HEK293 (cell line): ENCODE measurements at regions not wholly inside any gene's neighbourhood (a gene's known extent, or its start where the extent isn't known, plus 50 kb on each side); places are given as distances from the start of the nearest gene placed in this dataset.

ENCODE experiments used
- CTCF ChIA-PET: fragments of 350-600 bp; formaldehyde crosslinking; extraction: SDS; loops from one replicate; lab custom pipeline; 2021; ENCODE audit warnings: antibody characterized with exemption; lab: Yijun Ruan, JAX
- POLR2A ChIA-PET: fragments of 300-600 bp; formaldehyde crosslinking; extraction: SDS; loops from one replicate; lab custom pipeline; 2020; ENCODE audit warnings: antibody characterized with exemption, inconsistent platforms; lab: Yijun Ruan, JAX
- H3K27ac ChIP-seq: fragments of 200-500 bp; sonication (Bioruptor generic); 2 replicates; pipeline ENCODE4 v1.5.1; 2014; ENCODE audit warnings: low read depth, low read length, control low read depth, inconsistent platforms; ENCODE audit errors: extremely low read depth
- H3K36me3 ChIP-seq, 2 experiments: fragments of 200-500 bp in 1 of 2; sonication (Bioruptor generic) in 1 of 2; 1 replicate in 1 of 2; 2 replicates in 1 of 2; pipeline ENCODE4 v1.5.1; 2014 to 2017; ENCODE audit warnings: inconsistent platforms in 2 of 2, low read length in 2 of 2; ENCODE audit not compliant: control insufficient read depth in 2 of 2, insufficient read depth in 1 of 2
- H3K4me1 ChIP-seq: fragments of 200-500 bp; sonication (Bioruptor generic); 2 replicates; pipeline ENCODE4 v1.5.1; 2014; ENCODE audit warnings: mild to moderate bottlenecking, low read length, inconsistent platforms; ENCODE audit not compliant: control insufficient read depth, insufficient read depth
- H3K4me3 ChIP-seq: 2 replicates; pipeline ENCODE4 v1.5.1; 2011; ENCODE audit warnings: low read depth, mild to moderate bottlenecking, control low read depth, low read length, moderate library complexity
- H3K9me3 ChIP-seq: fragments of 200-500 bp; sonication (Bioruptor generic); 2 replicates; pipeline ENCODE4 v1.5.1; 2014; ENCODE audit warnings: low read depth, low read length, inconsistent platforms; ENCODE audit not compliant: control insufficient read depth, insufficient read depth
- EGR2 ChIP-seq: fragments of 450-650 bp; formaldehyde crosslinking; IDR thresholded peaks from 2 replicates; pipeline ENCODE4 v1.5.1; 2016; ENCODE audit warnings: low read depth, missing biosample characterization, missing genetic modification characterization
- GLI2 ChIP-seq: fragments of 450-650 bp; formaldehyde crosslinking; IDR thresholded peaks from 2 replicates; pipeline ENCODE4; 2017; ENCODE audit warnings: missing biosample characterization, missing genetic modification characterization, low read depth, borderline replicate concordance
- HOXA7 ChIP-seq: sonication (generic); formaldehyde crosslinking; IDR thresholded peaks from 2 replicates; pipeline ENCODE4 v1.8.1; 2022; ENCODE audit warnings: missing genetic modification reagents, borderline replicate concordance
- MEIS1 ChIP-seq: sonication (generic); formaldehyde crosslinking; IDR thresholded peaks from 2 replicates; pipeline ENCODE4 v1.8.1; 2022; ENCODE audit warnings: missing genetic modification reagents, mild to moderate bottlenecking, borderline replicate concordance
- PATZ1 ChIP-seq: fragments of 450-650 bp; formaldehyde crosslinking; IDR thresholded peaks from 2 replicates; pipeline ENCODE4 v1.5.1; 2016; ENCODE audit warnings: missing biosample characterization, missing genetic modification characterization
- PRDM6 ChIP-seq: fragments of 450-650 bp; formaldehyde crosslinking; IDR thresholded peaks from 2 replicates; pipeline ENCODE4 v1.5.1; 2017; ENCODE audit warnings: missing biosample characterization, missing genetic modification characterization
- TRIM28 ChIP-seq: IDR thresholded peaks from 2 replicates; pipeline ENCODE4 v1.6.1; 2011; ENCODE audit warnings: low read length, control low read depth, borderline replicate concordance
- YY2 ChIP-seq: fragments of 450-650 bp; formaldehyde crosslinking; IDR thresholded peaks from 2 replicates; pipeline ENCODE4 v1.5.1; 2016; ENCODE audit warnings: missing biosample characterization, missing genetic modification characterization
- ZBTB26 ChIP-seq: fragments of 450-650 bp; formaldehyde crosslinking; optimal IDR thresholded peaks from 2 replicates; pipeline ENCODE3; 2016; ENCODE audit warnings: missing biosample characterization, mild to moderate bottlenecking, missing genetic modification characterization
- ZNF140 ChIP-seq: fragments of 450-650 bp; formaldehyde crosslinking; IDR thresholded peaks from 2 replicates; pipeline ENCODE4 v1.5.1; 2016; ENCODE audit warnings: missing biosample characterization, missing genetic modification characterization
- ZNF19 ChIP-seq: fragments of 450-650 bp; formaldehyde crosslinking; IDR thresholded peaks from 2 replicates; pipeline ENCODE4; 2016; ENCODE audit warnings: missing biosample characterization, missing genetic modification characterization, low read depth
- ZNF292 ChIP-seq: fragments of 450-650 bp; formaldehyde crosslinking; IDR thresholded peaks from 2 replicates; pipeline ENCODE4 v1.5.1; 2016; ENCODE audit warnings: low read depth, missing biosample characterization, missing genetic modification characterization, borderline replicate concordance
- ZNF324 ChIP-seq: fragments of 450-650 bp; formaldehyde crosslinking; IDR thresholded peaks from 2 replicates; pipeline ENCODE4 v1.5.1; 2016; ENCODE audit warnings: missing biosample characterization, missing genetic modification characterization
- ZNF362 ChIP-seq: fragments of 450-650 bp; formaldehyde crosslinking; IDR thresholded peaks from 2 replicates; pipeline ENCODE4 v1.5.1; 2016; ENCODE audit warnings: missing biosample characterization, missing genetic modification characterization
- ZNF510 ChIP-seq: fragments of 450-650 bp; formaldehyde crosslinking; IDR thresholded peaks from 2 replicates; pipeline ENCODE4 v1.5.1; 2018; ENCODE audit warnings: mild to moderate bottlenecking, missing genetic modification characterization, missing biosample characterization; ENCODE audit not compliant: insufficient replicate concordance
- ZNF600 ChIP-seq: fragments of 450-650 bp; formaldehyde crosslinking; IDR thresholded peaks from 2 replicates; pipeline ENCODE4 v1.5.1; 2016; ENCODE audit warnings: missing biosample characterization, missing genetic modification characterization
- ZNF623 ChIP-seq: fragments of 450-650 bp; formaldehyde crosslinking; IDR thresholded peaks from 2 replicates; pipeline ENCODE4 v1.5.1; 2016; ENCODE audit warnings: missing biosample characterization, missing genetic modification characterization
- ZNF626 ChIP-seq: fragments of 450-650 bp; sonication (Bioruptor Pico); formaldehyde crosslinking; IDR thresholded peaks from 2 replicates; pipeline ENCODE4 v1.5.1; 2018; ENCODE audit warnings: missing biosample characterization, missing genetic modification characterization, inconsistent platforms
- ZNF658 ChIP-seq: fragments of 450-650 bp; formaldehyde crosslinking; IDR thresholded peaks from 2 replicates; pipeline ENCODE4; 2016; ENCODE audit warnings: missing biosample characterization, missing genetic modification characterization
- ZNF664 ChIP-seq: fragments of 450-650 bp; formaldehyde crosslinking; IDR thresholded peaks from 2 replicates; pipeline ENCODE4 v1.5.1; 2016; ENCODE audit warnings: missing biosample characterization, missing genetic modification characterization
- ZNF701 ChIP-seq: fragments of 450-650 bp; formaldehyde crosslinking; IDR thresholded peaks from 2 replicates; pipeline ENCODE4 v1.5.1; 2016; ENCODE audit warnings: missing biosample characterization, missing genetic modification characterization
- ZNF777 ChIP-seq: fragments of 450-650 bp; formaldehyde crosslinking; IDR thresholded peaks from 2 replicates; pipeline ENCODE4 v1.5.1; 2017; ENCODE audit warnings: missing biosample characterization, missing genetic modification characterization, borderline replicate concordance
- ZSCAN16 ChIP-seq: fragments of 450-650 bp; formaldehyde crosslinking; IDR thresholded peaks from 2 replicates; pipeline ENCODE4 v1.5.1; 2016; ENCODE audit warnings: missing biosample characterization, missing genetic modification characterization
- ZSCAN18 ChIP-seq: fragments of 450-650 bp; formaldehyde crosslinking; IDR thresholded peaks from 2 replicates; pipeline ENCODE4 v1.5.1; 2016; ENCODE audit warnings: missing biosample characterization, missing genetic modification characterization

GRCh38 chr9:115847216-115847615 lies 306.4 kb upstream of the PAPPA start (continued):
- no peak for TF ChIP-seq ZNF664
- no peak for TF ChIP-seq ZNF140 (tag by site-specific recombination)
- TF ChIP-seq MEIS1: no peak
- no peak for TF ChIP-seq ZNF510 (tag by site-specific recombination)
- TF ChIP-seq ZNF292 (tag by site-specific recombination): no peak

GRCh38 chr9:115849679-115850412 lies 303.7 kb upstream of the PAPPA start:
- POLR2A ChIA-PET: no interaction called here
- Histone ChIP-seq H3K27ac (no peak overlapping the region), H3K36me3 (no peaks in the 10 kb centered on the region)

GRCh38 chr9:115850548-115851304 lies 302.9 kb upstream of the PAPPA start:
- Histone ChIP-seq H3K27ac (no peak overlapping the region), H3K4me3 (no peak overlapping the region), H3K9me3 (no peaks in the 10 kb centered on the region), H3K36me3 (no peaks in the 10 kb centered on the region), H3K4me1 (no peaks in the 10 kb centered on the region)
- CTCF ChIA-PET: interaction anchor here (0.7 kb wide), 1 partner anchor 173 kb away, joined by 3 read pairs; no protein-coding TSS in a partner anchor
- POLR2A ChIA-PET: no interaction called here
- TF ChIP-seq ZNF600: no peak
- TF ChIP-seq PRDM6 (tag by site-specific recombination): no peak
- TF ChIP-seq GLI2 (tag by site-specific recombination): no peak
- TF ChIP-seq ZNF362 (tag by site-specific recombination): no peak
- TF ChIP-seq ZNF777 (tag by site-specific recombination): no peak
- no peak for TF ChIP-seq ZNF658 (tag by site-specific recombination)
- no peak for TF ChIP-seq ZSCAN18 (tag by site-specific recombination)
- TF ChIP-seq TRIM28: no peak
- TF ChIP-seq EGR2 (tag by site-specific recombination): no peak
- no peak for TF ChIP-seq ZNF324 (tag by site-specific recombination)
- no peak for TF ChIP-seq HOXA7
- TF ChIP-seq ZSCAN16 (tag by site-specific recombination): no peak
- no peak for TF ChIP-seq ZNF701 (tag by site-specific recombination)
- TF ChIP-seq ZNF623 (tag by site-specific recombination): no peak
- no peak for TF ChIP-seq PATZ1

More at GRCh38 chr9:115849679-115850412, 303.7 kb upstream of the PAPPA start:
- CTCF ChIA-PET: interaction anchor here (0.5 kb wide), 1 partner anchor 28 kb away, joined by 5 read pairs; no protein-coding TSS in a partner anchor
- no peak overlapping the region for H3K4me3 ChIP-seq
- no peaks in the 10 kb centered on the region for H3K4me1 ChIP-seq
- H3K9me3 ChIP-seq: no peaks in the 10 kb centered on the region
- TF ChIP-seq YY2 (tag by site-specific recombination) (no peak), ZNF626 (tag by site-specific recombination) (no peak), ZNF19 (tag by site-specific recombination) (no peak), ZBTB26 (tag by site-specific recombination) (no peak)
- TF ChIP-seq, all 188 proteins: peak for 0
